HS-5 (cell line): ENCODE measurements at regions not wholly inside any gene's neighbourhood (a gene's known extent, or its start where the extent isn't known, plus 50 kb on each side); places are given as distances from the start of the nearest gene placed in this dataset.
"Not testable (repeated sequence)": the region's sequence is repeated elsewhere in the genome, so short reads cannot be mapped to it uniquely, and the experiment has no call there.

Experiments used
- DNase-seq: peaks from one replicate; pipeline ENCODE4 v3.0.0-alpha.2; 2012; ENCODE audit warnings: low read depth

- DNase-seq, result peak; percentile 44
Measured at GRCh38 chr1:203559523-203559922, 65.6 kb downstream of the OPTC start.

GRCh38 chr1:203561761-203562160 is 64.9 kb upstream of the ATP2B4 start:
- DNase-seq, result not testable (repeated sequence)

GRCh38 chr1:203563291-203563690 is 63.3 kb upstream of the ATP2B4 start:
- no peak for DNase-seq

- DNase-seq, result no peak
Measured at GRCh38 chr1:203564024-203564423, 62.6 kb upstream of the ATP2B4 start.

GRCh38 chr1:203565049-203565448 is 61.6 kb upstream of the ATP2B4 start:
- DNase-seq, result no peak

GRCh38 chr1:203565981-203566380 is 60.7 kb upstream of the ATP2B4 start:
- DNase-seq, result no peak

- DNase-seq, result not testable (repeated sequence)
Measured at GRCh38 chr1:203566966-203567365, 59.7 kb upstream of the ATP2B4 start.

- DNase-seq, result no peak
Measured at GRCh38 chr1:203567596-203567995, 59.0 kb upstream of the ATP2B4 start.

GRCh38 chr1:203569490-203570318 is 56.9 kb upstream of the ATP2B4 start:
- DNase-seq, result no peak

GRCh38 chr1:203570805-203571204 is 55.8 kb upstream of the ATP2B4 start:
- no peak for DNase-seq

- DNase-seq, result no peak
Measured at GRCh38 chr1:203571661-203572060, 55.0 kb upstream of the ATP2B4 start.

GRCh38 chr1:203572134-203572625 is 54.5 kb upstream of the ATP2B4 start:
- no peak for DNase-seq

GRCh38 chr1:203573730-203574129 is 52.9 kb upstream of the ATP2B4 start:
- no peak for DNase-seq
